NCI-H82 (cell line): ENCODE measurements at regions not wholly inside any gene's neighbourhood (a gene's known extent, or its start where the extent isn't known, plus 50 kb on each side); places are given as distances from the start of the nearest gene placed in this dataset.

Experiments
- DNase-seq: peaks from one replicate; lab custom pipeline; 2025; lab: John Stamatoyannopoulos, UW

GRCh38 chr14:97395068-97395467, 597.9 kb downstream of the VRK1 start:
- no peak for DNase-seq

DNA sequence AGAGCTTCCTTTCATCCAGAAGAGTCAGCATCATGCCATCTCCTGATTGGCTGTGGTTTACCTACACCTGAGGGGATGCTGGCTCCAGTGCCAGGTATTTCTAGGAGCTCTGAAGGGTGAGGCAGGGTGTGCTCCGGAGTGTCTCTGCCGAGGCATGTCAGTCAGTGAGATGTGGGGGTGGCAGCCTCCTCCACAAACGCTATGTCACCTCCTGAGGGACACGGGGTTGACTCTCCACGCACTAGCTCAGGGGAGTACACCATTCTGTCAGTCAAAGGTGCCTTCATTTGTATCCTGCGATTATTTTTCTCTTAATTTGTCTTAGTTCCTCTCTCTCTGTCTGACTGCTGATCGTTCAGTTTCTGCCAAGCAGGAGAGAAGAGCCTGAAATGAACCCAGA, 604.5 kb downstream of the VRK1 start:
- DNase-seq = no peak

DNA sequence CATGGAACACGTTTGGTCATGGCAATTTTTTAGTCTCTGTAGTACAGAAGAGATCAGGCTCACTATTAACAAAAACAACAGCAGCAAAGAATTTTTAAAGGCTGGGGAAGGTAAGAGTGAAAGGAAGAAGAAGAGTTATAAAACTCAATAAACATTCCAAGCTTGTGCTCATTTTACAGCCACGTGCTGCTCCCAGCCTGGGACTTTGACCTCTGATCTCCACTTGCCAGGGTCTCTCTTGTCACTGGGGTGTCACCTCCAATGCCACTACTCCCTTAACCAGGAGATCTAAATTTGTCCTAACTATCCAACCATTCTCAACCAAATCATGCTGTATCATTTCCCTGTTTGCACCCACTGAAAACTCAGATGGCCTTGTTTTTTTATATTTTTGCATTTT, 605.1 kb downstream of the VRK1 start:
- no peak for DNase-seq

DNA sequence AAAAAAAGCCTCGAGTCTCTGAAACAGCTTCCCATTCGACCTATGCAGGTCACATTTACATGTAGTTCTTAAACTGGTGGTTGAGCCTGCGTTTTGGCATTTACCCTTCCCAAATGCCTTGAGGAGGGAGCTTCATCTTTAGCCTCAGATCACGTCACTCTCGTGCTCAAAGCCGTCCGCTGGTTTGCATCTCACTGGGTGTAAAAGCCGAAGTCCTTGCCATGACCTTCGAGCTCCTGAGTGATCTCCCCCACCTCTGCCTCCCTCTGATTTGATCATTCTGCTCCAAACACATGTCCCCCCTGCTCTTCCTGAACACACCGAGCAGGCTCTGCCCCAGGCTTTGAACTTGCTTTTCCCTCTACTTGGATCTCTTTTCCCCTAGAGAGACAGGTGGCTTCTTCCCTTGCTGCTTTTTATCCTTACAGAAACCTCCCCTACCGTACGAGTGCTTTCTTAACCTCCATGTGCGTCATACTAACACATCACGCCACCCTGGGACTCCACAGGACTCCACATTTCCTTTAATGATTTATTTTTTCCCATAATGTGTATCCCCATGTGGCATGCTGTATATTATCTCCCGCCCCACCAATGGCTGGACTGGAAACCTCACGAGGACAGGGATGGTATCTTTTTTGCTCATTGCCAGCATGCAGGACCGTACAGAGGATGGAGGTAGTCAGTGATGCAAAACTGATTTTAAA, 610.7 kb downstream of the VRK1 start:
- no peak for DNase-seq

- DNase-seq = no peak
Observed at GRCh38 chr14:97408503-97408902, 611.3 kb downstream of the VRK1 start.

DNA sequence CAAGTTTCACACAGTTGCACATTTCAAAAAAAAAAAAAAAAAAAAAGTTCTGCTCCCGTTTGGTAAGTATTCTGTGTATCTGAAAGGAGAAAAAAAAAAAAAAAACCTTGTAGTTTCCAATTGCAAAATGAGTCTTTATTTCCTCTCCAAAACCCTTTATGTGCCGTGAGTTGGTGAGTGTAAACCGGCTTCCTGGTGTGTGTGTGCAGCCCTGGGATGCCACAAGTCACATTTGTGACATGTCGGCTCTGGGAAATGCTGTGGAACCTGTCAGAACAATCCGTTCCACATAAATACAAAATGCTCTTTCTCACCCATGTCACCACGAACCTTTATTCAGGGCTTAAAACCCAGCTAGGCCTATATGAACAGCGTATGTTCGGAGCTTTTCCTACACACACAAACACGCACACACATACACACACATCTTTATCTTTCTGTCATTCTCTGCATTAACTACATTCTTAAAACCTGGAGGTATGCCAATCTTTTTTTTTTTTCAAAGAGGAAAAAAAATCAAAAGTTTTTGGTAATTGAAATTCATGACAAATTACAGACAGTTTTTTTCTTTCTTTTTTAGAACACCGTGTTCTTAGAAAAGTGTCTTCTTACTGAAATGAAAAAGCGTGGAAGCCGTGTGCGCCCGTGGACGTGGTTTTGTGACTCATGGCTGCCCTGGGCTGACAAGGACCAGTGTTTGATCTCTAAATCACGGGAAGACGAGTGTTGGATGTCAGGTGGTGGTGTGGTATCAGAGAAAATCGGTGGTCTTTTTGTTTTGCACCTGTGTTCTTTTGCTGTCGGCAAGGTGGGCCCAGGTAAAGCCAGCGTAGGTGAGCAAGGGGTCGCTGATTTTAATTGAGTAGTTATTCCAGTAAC, 612.0 kb downstream of the VRK1 start:
- no peak for DNase-seq

DNA sequence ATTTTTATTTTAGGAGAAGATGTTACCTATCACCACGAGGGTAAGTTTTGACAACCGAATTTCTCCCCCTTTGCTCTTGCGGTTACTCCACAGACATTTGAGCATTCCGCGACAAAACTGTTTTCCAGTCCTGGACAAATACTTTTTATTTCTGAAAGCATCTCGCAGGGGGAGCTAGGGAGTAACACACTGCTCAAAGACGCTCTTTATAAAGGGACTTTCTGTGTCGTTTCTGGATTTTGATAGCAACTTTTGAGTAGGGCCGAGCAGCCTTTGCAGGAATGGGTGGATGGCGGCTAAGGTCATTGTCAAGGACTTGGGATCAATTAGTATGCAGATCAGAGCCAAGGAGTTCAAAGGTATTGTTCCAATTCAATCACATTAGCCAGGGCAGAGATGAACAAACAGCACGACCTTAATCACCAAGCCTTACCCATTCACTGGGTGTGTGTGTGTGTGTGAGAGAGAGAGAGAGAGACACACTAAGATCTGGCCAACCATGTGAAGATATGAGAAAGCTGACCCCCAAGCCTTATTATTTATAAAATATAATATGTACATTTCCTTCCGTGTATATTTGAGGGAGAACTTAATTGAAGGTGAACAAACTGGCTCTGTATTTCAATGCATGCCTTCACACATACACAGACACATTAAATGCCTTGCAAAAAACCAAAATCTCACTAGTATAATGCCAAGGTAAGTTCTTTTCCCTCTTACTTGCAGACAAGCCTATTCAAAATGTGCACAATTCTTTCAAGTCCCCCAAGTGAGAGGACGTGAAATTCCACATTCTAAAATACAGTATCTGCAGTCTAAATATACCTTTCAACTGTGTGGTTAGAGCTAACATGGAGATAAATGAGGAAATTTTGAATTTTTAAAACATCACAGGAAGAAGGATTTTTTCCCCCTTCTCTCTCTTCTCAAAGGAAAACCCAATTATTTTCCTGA, 613.8 kb downstream of the VRK1 start:
- no peak for DNase-seq

DNA sequence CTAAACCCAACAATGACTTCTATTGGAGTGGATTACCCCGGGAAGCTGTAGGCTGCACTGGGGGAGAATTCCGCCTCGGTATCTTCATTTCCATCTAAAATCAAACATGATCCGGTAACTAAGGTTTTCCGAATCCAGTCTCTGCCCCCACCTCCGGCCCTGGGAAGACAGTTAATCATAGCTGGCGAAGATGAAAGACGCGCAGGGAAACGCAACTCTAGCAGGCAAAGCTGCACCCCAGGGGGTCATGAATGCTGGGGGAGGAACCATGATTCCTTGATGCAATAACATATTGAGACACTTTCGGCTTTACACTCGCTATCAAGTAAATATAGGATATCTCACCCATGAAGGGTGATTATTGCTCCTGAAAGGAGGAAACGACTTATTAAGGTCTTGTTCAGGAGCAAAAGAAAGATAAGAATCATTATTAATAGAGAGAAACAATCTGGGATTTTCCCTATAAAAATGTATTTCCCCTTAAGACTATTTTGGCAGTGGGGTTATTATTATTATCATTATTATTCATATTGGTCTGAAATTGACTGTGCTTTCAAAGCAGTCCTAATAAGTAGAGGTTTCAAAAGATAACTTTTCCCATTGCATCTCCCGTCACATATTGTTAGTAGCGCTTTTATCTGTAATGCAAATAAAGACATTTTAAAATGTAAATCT, 614.9 kb downstream of the VRK1 start:
- no peak for DNase-seq

- peak; percentile 11 for DNase-seq
Observed at GRCh38 chr14:97413022-97413539, 615.9 kb downstream of the VRK1 start.

- no peak for DNase-seq
Observed at GRCh38 chr14:97413966-97414717, 617.0 kb downstream of the VRK1 start.

GRCh38 chr14:97414718-97415098, 617.5 kb downstream of the VRK1 start:
- no peak for DNase-seq

DNA sequence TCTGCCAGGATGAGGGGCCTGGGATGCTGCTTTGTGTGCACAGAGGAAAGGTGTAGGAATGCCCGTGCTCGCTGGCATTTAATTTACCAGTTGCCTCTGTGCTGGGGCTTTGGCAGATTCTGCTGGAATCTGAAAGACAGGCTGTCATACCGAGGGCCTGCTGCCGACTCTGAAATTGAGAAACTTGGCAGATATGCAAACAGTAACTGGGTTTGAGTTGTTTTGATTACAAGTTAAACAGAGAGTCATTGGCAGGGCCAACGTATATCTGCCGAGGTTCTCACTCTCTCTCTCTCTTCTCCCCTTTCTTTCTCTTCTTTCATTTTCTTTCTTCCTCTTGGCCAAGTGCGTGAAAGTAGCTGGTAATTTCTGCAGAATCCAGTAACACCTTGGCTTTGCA, 618.7 kb downstream of the VRK1 start:
- no peak for DNase-seq

DNA sequence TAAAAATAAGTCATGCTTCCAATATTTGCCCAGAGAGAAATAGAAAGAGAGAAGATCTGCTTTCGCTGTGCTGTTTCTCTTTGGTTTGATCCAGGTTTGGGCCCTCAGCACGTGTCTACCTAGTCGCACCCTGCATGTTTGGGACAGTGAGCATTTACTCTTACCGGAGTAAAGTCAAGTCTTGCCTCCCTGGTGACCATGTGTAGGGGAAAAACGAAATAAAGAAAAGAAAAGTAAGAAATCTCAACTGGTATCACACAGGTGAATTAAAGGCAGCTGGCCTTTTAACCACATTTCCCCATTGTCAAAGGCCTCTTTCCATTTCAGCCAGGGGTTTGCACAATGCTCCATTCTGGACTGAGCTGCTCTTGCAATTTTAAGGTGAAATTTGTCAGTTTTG, 619.4 kb downstream of the VRK1 start:
- DNase-seq = no peak

GRCh38 chr14:97417331-97417730, 620.1 kb downstream of the VRK1 start:
- no peak for DNase-seq

- DNase-seq = no peak
Observed at GRCh38 chr14:97420211-97420610, 623.0 kb downstream of the VRK1 start.

DNA sequence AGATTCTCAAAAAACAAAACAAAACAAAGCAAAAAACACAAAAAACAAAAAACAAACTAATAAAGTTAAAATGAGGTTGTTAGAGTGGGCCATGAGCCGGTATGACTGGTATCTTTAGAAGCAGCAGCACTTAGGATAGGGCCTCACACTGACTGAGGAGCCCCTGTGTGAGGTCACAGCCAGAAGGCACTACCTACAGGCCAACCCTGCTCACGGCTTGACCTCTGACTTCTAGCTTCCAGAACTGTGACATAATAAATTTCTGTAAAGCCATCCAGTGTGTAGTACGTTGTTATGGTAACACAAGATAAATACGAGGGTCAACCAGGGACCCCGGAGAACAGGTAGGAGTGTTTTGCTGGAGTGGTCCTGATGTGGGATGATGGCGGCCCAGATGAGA, 629.6 kb downstream of the VRK1 start:
- no peak for DNase-seq

DNA sequence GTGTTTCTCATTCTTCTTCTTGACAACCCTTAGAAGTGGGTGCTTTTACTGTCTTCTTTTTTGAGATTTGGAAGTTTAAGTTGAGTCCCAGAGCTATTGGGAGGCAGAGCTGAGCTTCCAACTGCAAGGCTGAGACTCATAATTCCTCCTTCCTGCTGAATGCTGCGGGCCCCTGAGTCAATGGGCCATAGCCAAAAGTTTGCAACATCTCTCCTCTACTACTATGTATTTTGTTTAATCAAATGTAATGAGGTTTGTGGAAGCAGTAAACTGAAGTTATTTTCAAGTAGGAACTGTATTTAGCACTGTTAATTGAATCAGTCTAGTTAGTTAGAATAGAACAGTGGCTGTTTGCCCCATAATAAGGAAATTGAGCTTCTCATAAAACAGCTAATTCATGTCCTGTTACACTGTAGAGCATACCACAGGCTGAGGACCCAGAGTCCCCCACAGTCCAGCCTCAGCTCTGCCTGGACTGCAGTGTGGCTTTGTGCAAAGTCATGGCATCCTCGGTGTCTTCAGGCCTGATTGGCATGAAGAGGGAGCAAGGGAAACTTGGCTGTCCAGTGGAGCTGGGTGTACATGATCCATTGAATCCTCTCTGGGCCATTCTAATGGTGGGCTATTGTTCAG, 631.7 kb downstream of the VRK1 start:
- no peak for DNase-seq

GRCh38 chr14:97432586-97432985, 635.4 kb downstream of the VRK1 start:
- DNase-seq = no peak

DNA sequence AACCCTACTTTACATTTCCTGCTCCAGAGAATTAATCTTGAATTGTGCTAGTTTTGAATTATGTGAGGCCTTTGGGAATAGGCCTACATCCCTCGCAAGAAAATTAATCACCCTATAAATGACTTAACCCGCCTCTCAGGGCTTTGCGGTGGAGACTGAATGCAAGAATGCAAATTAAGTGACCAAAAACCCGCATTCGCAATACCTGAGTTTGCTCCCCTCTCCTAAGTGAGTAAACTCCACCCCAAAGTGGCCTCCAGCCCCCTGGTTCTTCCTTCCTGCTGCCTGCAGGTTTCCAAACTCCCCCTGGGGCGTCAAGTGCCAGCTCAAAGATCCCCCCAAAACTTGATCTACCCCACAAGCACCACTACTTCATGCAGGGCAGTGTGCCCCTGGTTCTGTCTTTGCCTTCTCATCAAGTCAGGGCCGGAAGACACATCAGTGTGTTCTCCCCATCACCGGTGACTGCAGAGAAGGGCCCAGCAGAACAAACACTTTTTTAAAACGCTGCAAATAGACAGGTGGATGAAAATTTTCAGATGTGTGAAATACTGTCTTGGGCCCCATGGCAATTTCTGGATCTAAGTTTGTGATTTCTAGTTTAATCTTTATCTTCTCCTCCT, 644.7 kb downstream of the VRK1 start:
- no peak for DNase-seq

- no peak for DNase-seq
Observed at GRCh38 chr14:97442363-97442762, 645.2 kb downstream of the VRK1 start.
